Activated CD4-positive, alpha-beta T cell treated with anti-CD3 and anti-CD28 coated beads, Interleukin-2, Interleukin-4, amounts not matched to agents 100 ng/mL and 50 ng/mL, durations not matched to agents 16 hours and 8 hours (primary cell): ENCODE measurements at regions not wholly inside any gene's neighbourhood (a gene's known extent, or its start where the extent isn't known, plus 50 kb on each side); places are given as distances from the start of the nearest gene placed in this dataset.

Experiments used
- DNase-seq: peaks from one replicate; pipeline ENCODE4 v3.0.0-alpha.2; 2020; ENCODE audit warnings: low spot score

DNA sequence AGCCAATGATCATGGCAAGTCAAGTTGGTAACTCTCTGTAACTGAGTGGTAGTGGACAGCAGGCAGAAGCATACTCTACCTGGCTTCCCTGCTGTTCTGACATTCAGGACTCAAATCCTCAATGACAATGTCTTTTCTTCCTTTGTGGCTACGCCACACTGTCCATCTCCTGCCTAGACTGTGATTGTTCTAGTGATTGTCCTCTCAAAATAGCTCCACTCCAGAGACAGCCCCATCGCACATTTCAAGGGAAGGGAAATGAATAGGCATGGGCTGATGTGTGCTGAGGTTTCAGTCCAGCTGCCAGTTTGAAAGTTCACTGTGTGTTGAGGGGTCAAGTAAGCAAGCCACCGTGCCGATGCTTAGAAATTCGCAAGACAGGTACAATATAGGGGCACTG, 227.0 kb upstream of the WWC1 start:
- no peak for DNase-seq

DNA sequence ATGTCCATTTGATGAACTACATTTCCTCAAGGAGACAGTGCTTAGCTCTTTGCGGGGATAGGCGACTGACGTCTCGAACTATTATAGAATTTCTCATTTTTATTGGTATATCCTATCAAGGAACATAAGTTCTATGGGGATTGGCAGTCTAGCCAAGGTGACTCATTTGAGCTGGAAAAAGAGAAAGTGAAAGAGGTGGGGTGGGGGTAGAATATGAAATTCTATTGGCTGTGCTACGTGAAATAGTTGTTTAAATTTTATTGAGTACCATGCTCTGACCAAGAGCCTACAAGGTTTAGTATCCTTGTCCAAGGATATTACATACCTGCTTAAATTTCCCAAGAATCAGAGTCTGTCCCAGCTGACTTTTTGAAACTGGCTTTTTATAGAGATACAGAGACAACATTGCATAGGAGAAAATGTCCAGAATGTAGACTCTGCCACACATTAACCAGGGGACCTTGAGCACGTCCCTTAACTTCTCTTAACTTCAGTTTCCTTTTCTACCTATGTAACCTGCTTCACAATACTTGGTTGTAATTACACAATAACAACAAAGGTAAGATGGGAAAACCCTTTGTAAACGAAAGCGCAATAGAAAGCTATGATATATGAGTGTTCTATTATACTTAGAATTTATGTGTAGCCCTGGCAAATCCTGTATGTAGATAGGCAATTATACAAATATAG, 226.4 kb upstream of the WWC1 start:
- no peak for DNase-seq

DNA sequence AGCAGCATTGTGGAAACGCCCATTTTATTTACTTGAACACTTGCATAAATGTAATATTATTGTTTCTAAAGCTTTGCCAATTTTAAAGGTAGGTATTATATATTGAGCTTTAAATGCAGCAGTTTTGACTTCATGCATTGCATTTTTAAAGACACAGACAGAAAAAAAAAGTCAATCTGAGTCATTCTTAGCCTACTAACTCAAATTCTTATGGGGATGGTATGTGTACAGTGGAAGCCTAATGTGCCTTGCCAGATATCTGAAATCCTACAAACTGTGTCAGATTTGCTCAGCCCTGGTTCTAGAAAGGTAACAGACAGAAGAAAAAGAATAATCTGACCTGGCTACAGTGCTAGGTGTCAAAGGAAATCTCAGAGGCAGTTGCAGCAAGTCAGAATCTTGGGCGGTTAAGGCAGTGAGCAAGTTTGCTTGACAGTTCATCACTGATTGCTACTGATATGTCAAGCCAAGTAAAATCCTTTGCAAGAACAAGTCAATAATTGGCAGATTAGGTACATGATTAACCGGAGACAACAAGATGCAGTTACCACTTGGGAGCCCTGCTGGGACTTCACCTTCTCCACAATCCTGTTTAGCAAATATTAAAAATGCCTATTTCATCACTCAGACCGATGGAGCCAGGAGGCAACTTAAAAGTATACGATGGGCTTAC, 224.8 kb upstream of the WWC1 start:
- no peak for DNase-seq

DNA sequence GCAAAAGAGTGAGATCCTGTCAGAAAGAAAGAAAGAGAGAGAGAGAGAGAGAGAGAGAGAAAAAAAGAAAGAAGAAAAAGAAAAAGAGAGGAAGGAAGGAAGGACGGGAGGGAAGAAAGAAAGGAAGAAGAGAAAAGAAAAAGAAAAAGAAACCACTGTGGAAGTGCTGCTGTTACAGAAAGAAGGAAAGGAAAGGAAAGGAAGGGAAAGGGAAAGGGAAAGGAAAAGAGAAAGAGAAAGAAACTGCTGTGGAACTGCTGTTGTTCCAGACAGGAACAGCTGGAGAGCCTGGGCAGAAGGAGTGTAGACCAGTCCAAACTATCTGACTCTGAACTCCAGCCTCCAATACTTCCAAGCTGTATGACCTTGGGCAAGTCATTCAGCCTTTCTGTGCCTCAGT, 220.7 kb upstream of the WWC1 start:
- no peak for DNase-seq

DNA sequence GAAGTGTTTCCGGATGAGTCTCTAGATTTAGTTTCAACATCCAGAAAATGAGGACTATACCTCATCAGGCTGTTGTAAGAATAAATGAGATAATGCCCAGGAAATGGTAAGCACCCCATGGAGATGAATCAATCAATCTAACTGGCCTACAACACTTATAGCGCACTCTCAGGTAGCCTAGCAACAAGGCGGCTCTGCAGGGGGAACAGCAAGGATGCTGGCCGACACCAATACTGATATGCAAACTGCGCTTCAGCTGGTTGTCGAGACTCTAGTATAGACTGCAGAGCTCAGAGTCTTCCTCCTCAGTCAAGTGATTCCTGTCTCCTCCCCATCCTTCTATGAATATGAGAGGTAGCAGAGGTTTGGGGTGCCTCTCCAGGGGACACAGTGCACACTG, 218.8 kb upstream of the WWC1 start:
- no peak for DNase-seq

DNA sequence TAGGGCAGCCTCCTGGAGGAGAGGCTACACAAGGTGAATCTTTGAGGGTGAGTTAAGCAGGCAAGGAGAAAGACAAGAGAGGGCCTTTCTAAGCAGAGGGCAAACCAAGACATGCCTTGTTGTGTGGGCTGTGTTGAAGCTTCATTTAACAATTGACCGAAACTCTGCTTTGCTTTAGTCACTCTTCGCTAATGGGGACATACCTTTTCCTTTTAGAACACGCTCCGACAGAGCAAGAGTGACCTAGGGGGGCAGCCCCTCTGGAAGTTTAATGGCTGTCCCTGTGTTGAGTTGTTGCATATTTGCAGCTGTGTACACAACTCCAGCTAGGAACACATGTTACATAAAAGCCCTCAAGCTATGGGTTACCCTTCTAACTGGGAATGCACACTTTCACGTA, 218.1 kb upstream of the WWC1 start:
- no peak for DNase-seq

DNA sequence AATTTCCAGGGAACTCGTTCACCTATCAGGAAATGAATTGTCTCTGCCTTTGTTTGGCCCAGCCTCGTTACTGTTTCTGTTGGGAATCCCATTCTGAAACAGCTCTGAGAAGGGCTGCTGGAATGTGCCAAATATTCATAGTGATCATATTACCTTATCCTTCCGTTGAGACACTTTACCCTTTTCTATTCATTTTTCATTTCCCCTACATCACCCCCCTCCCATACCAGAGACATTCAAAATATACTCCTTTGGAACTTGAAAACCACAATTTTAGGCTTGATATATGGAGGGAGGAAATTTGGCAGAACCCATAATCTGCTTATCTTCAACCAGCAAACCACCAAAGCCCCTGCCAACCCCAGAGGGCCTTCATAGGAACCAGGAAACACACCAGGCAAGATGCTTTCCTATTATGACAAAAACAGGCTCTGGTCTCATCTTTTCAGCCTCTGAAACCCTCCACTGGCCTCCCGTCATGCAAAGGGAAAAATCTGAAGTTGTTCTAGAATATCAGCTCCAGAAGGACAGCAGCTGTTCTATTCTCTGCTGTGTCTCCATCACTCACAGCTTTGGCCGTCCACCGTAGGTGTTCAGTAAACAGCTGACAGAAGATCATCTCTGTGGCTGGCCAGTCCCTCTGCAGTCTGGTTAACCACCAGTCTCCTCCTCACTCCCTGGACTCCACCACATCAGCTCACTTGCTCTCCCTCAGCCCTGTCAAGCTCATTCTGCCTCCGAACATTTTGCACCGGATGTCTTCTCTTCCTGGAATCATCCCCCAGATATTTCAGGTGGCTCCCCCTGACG, 217.2 kb upstream of the WWC1 start:
- no peak for DNase-seq

DNA sequence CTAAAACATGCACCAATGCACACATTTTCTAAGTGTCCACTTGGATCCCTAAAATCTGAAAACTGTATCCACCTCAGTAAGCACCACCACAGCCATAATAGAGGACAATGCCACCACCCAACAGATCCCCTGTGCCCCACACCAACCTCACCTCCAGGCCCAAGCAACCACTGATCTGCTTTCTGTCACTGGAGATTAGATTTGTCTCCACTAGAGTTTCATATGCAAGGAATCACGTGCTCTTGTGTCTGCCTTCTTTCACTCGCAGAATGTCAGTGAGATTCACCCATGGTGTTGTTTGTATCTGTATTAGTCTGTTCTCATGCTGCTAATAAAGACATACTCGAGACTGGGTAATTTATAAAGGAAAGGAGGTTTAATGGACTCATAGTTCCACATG, 216.1 kb upstream of the WWC1 start:
- no peak for DNase-seq

DNA sequence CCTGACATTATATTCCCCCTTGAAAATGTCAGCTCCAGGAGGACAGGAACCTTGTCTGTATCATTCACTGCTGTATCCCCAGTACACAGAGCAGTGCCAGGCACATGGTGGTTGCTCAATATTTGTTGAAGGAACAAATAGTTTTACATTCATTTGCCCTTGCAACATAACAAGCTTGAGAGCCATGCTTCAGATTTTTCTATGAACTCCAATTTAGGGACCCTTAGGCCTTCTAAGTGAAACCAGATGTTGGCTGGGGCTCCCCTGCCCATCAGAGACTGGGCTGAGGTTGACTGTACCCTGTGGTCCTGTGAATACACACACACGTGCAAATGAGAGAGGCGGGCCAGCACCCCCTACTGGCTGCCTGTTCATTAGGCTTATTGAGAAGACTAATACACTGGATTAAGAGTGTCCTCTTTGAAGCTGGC, 214.9 kb upstream of the WWC1 start:
- no peak for DNase-seq

DNA sequence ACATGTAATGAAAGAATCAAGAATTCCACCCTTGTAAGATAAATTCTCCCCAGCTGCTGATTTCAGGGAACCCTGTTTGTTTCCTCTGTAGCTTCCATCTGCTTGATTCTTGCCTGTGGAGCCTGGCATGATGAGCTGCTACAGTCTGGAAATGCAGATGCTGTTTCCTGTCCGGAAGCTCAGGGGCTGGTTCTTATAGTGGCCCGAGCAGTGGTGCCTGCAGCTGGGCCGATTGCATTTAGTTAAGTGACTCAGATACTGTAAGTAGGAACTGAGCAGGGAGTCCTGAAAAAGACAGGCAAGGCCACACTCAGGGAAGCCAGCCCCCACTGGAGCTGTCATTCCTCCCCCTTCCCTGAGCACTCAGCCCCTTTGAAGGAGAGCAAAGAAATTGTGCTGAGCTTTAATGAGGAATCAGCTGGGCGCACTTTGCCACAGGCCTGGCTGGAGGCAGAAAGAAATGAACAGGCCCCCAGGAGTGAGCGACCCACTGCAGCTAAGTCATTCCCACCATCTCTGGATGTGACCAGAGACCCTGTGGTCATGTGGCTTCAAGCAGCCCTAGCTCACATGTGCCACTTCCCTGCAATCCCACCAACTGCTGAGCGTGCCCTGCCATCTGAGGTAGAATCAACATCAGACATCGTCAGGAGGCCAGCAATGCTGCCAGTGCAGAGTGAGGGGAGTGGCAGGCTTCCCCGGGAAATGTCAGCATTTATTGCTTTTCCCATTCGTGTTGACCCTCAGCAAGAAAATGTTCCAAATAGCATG, 206.0 kb upstream of the WWC1 start:
- no peak for DNase-seq

DNA sequence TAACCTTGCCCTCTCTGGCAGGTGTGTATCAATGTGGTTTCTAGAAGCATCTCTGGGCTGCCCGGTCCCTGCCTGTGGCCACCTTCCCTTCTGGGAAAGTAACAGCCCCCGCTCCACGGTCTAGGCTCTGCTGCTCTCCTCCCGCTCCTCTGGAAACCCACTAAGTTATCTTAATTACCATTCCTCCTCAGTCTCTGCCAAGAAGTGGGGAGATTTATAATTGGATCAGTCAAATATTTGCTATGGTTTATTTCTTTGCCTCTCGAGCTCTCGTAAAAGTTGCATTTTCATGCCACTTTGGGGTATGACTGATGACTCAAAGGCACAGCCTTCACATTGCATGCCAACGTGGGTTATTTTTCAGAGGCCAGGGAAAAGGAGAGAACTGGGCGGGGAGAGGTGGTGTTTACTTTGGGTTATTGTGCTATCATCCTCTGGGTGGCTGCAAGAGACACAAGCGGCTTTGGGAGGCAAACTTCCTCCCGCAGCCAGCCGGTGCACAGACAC, 205.3 kb upstream of the WWC1 start:
- DNase-seq: no peak

DNA sequence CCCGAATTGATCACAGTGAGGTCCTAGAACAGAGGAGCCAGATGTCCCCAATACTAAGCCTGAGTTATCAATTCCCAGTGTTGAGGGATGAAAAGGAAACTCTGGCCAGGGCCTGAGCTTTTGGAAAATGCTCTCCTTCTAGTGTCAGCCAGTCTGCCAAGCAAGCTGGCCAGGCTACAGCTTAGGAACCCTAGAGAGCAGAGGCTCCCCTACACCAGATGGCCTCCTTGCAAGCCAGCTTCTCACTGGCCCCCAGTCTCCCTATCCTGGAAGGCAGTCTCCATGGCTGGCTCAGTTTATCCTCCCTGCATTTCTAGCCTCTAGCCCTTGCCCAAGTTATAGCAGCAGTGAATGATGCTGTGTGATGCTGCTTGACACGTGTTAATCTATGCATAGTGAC, 204.7 kb upstream of the WWC1 start:
- DNase-seq: no peak

DNA sequence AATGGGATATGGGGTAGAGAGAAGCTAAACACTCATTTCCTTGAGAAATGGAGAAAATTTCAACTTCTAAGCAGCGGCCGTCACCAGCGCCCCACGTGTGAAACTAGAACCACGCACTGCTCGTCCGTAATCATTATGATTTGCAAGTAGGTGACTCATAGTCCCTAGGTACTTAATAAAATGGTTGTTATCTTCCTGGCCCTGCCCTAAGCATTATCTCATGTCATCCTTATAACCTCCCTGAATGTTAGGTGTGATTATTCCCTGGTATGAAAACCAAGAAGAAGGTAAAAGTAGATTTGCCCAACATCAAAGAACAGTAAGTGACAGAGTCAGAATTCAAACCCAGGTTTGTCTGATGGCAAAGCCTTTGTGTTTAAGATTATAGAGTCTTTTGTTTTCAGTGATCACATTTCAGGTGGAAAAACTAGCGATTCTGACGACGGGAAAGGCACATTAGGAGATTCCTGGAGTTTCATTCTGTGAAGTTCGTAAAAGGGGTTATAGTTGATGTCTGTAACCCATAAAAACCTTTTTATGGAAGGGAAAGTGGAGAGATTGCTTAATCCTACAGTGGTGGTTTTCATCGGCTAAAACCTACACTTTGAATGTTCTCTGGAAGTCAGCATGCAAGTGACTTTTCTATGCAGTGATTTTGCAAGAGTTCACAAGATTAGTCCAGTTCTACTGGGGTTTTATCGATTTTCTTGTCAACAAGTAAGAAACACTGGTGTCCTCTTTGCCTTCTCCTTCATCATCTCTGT, 202.9 kb upstream of the WWC1 start:
- no peak for DNase-seq

DNA sequence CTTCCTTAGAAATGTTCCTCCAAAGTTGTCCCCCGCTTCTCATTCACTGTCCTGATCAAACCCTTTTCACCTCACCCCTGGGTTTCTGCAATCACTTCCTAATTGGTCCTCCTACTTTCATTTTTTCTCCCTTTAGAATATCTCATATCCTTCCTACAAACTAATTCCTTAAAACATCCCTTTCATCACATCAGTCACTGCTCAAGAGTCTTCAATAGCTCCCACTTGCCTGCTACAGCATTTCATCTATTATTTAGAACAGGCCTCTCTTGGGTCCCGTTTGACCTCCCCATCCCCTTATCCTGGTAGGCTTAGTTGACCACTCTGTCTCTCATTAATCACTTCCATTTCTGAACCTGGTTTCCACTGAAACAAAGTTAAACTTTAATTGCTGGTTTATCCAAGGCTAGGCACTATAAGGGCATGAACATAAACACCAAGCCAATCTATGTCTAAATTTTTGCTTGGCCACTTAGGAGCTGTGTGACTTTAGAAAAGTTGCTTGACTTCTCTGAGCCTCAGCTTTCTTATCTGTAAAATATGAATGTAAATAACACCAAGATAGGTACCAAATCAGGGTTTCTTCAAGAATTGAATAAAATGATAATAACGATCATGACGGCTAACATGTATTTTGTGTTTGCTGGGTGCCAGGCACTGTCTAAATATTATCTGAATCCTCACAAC, 202.1 kb upstream of the WWC1 start:
- no peak for DNase-seq

DNA sequence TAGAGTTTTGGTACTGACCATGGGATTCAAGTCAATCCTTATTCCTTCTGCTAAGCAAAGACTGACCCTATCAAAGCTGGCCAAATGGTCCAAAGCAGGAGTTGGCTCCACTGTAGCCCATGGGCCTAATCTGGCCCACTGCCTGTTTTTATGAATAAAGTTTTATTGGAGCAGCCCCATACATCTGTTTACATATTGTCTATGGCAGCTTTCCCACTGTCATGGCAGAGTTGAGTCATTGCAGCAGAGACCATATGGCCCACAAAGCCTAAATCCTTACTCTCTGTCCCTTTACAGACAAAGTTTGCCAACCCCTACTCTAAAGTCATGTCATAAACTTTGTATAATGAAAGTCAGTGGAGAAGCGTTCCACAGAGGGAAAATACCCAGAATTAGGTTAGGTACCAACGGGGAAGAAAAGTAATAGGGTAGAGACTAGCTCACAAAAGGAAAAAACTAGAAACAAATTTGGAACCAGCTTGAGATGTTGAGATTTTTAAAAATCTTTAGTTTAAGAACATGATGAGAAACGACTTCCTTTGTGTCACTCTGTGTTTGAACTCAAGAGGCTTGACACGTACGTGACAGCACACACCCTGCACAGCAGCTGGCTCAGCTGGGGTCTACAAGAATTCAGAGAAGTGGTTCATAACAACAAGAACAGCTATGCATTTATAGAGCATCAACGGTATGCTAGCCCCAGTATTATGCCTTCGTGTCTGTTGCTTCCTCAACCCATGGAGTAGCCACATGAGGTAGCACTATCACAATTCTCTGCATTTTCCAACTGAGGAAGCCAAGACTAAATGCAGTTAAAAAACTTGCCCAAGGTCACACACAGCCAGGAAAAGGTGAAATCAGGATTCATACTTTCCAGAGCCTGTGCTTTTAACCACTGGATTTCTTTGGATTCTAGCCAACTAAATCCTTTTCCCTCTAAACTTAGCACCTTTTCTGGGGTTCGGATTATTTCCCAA, 198.9 kb upstream of the WWC1 start:
- no peak for DNase-seq

DNA sequence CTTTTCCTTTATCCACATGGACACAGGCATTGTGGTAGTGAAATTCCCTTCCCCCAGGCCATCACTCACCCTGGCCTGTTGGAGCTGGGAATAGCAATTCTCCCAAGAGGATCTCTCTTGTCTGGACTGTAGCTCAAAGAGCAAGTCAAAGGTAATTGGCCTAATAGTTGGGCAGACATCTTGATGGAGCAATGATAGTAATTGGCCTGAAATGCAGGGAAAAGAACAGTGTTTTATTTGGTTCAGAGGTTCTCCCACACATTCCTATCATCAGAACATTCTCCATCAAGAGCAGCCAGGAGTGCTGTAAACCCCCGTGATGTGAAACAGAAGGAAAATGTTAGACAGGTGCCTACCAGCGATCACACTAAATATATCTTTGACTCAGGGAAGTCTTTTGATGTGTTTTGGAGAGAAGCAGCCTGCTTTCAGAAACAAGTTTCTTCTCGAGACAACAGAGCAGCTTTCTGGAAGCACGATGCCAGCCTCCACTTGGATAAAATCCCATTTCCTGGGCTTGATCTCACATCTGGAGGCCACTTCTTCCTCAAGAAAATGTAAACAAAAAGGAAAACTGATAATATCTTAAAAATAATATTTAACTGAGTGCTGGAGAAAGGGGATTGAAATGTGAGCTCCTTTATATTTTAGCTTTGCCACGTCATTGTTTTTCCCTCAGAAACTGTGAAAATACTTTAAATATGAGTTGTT, 198.1 kb upstream of the WWC1 start:
- no peak for DNase-seq

DNA sequence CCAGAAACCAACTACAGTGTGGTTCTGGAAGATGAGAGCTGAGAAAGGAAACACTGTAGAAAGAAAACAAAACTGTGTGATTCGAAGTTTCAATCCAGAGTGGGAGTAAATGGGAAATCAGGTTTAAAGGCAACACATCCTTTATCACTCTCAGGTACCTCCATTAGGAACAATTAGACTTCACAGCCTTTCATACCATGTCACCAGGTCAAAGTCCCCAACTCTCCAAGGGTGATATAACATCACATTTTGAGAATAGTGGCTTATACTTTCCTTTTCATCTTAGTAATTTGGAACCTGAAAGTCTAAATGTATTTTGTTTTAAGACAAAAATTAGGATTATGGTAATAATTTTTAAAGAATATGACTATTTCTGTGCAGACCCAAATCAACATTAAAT, 194.9 kb upstream of the WWC1 start:
- DNase-seq: no peak

DNA sequence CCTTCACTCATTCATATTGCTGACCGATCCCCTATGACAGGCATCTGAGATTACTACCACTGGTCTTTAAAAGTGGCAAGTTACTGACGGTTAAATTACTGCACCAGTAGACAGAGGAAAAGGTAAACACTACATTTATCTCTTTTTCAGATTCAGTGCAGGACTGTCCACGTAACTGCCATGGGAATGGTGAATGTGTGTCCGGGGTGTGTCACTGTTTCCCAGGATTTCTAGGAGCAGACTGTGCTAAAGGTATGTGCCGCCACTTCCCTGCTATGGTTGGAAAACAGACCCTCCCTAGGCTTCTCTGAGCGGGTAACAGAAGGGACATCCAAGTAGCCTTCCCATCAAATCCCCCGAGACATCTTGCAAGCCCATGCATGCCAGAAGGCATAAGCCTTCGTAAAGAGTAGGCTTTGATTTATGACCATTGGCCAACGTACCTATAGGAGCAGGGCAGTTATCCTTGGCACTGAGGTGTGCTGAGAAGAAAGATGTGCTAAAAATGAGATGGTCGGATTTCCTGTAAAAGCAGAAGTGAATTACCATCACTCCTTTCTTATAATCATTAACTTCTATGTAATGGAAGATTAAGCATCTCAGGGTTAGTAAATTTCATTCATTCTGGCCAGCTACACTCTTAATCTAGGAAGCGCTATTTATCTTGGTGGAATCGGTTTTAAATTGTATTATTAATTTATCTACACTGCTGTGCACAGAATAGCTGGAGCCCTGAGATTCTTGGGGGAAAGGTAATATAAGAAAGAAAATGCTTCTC, 193.4 kb upstream of the WWC1 start:
- DNase-seq: no peak
